Heart left ventricle (tissue), 13 donors: ENCODE measurements at regions not wholly inside any gene's neighbourhood (a gene's known extent, or its start where the extent isn't known, plus 50 kb on each side); places are given as distances from the start of the nearest gene placed in this dataset.

Experiments
- CTCF ChIP-seq, 12 donors: fragments of 200-600 bp; sonication (generic) in 4 of 12; IDR thresholded peaks; one replicate each; pipeline versions ENCODE4 v1.5.0 to v1.8.0; 2018 to 2022; ENCODE audit warnings: antibody characterized with exemption in 12 of 12, mild to moderate bottlenecking in 5 of 12
- POLR2A ChIP-seq, 2 donors: fragments of 450-650 bp; IDR thresholded peaks; one replicate each; pipeline ENCODE4 v1.6.1; 2017; ENCODE audit warnings: antibody characterized with exemption in 2 of 2, mild to moderate bottlenecking in 2 of 2, moderate library complexity in 2 of 2
- donor health status: ischemic (EF 13 %, LVEDD 7.1; RV severe dilation, severe dysfunction).
- donor health status: DM: no; HTN: yes; CAD: no.
- donor health status: DM: no; HTN: no; CAD: no.
- donor health status: ischemic (EF 25% LVEDD 6.9; RV normal size, moderate dysfunction).
- donor health status: ischemic (EF 25% LVEDD 5.7; RV mildly dilated, moderate dysfunction).
- donor health status: ischemic (EF 35%, LVEDD 5.7; RV mildly dilated, moderate dysfunction).
- donor health status: nonischemic (EF 11% LVEDD 7.7; RV severe dilation, severe dysfunction).
- donor health status: DM: yes; HTN: yes; CAD: no.
- donor health status: PGD.
- donor health status: ischemic (EF 29% LVEDD 5.4; RV normal size, mild dysfunction).
- donor health status: nonischemic (EF 23%, LVEDD 6.1; RV moderate dilation, normal function).

- no peak for TF ChIP-seq CTCF (IDR thresholded peaks at IDR 0.05)
- no peak for TF ChIP-seq POLR2A (IDR thresholded peaks at IDR 0.05)
These were observed 275.0 kb upstream of the SPTLC3 start for GRCh38 chr20:12733811-12734210.
